ENCODE measurements at regions not wholly inside any gene's neighbourhood (a gene's known extent, or its start where the extent isn't known, plus 50 kb on each side); places are given as distances from the start of the nearest gene placed in this dataset.

- H3K27ac ChIP-seq = no peak overlapping the region
- no peak overlapping the region for H3K4me3 ChIP-seq
Measured at GRCh38 chr13:59562924-59563323, 600.8 kb downstream of the DIAPH3 start.

GRCh38 chr13:59566561-59566960, 597.2 kb downstream of the DIAPH3 start:
- no peak overlapping the region for H3K4me3 ChIP-seq
- H3K27ac ChIP-seq = no peak overlapping the region

- H3K27ac ChIP-seq = no peak overlapping the region
- H3K4me3 ChIP-seq = no peak overlapping the region
Measured at GRCh38 chr13:59568306-59568705, 595.4 kb downstream of the DIAPH3 start.

GRCh38 chr13:59570204-59570603, 593.5 kb downstream of the DIAPH3 start:
- H3K27ac ChIP-seq = no peak overlapping the region
- no peak overlapping the region for H3K4me3 ChIP-seq

DNA sequence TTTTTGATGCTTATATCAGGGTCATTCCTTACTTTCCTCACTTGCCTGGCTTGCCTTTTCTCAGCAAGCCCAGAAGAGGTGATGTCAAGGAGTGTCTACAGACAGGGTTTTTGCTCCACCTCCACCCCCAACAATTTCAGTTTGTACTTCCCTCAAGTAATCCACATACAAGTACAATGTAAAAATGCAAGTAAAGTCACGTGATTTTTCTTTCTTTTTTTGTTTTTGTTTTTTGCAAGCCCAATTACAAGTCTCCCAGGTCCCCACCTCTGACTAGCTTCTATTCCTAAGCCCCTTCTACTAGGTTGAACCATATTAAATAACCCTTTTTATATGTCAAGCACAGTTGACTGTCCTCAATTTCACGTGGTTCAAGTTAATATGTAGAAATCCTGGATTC, 579.6 kb downstream of the DIAPH3 start:
- Histone ChIP-seq H3K4me3 (no peak overlapping the region), H3K27ac (no peak overlapping the region)

DNA sequence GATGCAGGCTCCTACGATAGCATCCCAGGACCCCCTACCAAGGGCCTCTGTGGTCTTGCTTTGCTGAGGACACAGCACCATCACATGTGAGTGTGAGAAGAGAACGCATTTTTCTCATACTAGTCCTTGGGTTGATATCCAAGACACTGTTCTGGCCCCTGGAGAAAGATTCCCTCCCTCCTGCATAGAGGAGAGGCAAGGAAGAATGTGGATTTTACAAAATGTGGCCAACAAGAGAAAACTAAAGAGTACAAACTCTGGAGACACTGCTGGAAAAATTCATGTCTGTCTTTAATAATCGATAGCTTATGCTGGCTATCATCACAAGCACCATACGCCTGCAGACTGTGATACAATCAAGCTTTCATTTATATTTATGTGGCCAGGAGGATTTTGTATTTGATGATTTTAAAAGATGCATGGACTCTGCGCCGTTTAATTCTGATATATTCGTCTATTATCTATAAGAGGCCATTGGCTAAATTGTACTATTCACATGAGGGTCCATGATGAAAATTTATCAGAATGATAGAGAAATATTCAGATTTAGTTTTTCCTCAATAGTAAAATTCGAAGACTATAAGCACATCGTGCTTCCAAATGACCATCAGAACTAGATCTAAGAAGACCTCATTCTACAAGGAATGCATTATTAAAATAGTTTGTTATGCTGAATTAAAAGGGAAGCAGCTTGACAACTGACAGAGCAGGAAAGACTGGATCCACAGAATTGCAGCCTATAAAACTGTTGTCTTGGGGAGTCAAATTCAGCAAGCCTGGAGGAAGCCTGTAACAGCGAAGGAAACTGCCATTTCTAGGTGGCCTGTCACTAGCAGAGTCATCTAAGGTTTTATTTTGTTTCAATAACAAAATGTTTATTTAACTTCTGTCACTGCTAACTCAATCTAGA, 578.7 kb downstream of the DIAPH3 start:
- Histone ChIP-seq H3K27ac (no peak overlapping the region), H3K4me3 (no peak overlapping the region)

DNA sequence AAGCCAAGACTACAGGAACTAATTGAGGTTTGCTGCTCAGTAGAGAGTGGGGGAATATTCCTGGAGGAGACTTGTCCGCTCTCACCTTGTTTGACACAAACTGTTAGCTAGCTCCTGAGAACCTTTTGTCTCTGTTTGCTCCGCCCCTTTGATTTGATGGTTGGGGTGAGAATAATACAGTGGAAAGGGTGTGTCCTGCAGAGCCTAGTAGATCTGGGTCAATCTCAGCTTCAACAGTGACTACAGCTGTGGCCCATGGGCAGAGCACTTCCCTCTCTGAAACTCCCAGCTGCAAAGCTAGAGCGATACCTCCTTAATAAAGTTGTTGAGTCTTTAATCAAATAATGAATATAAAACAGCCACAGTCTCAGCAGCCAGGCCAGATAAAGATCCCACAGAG, 576.7 kb downstream of the DIAPH3 start:
- Histone ChIP-seq H3K27ac (no peak overlapping the region), H3K4me3 (no peak overlapping the region)

- Histone ChIP-seq H3K4me3 (no peak overlapping the region), H3K27ac (no peak overlapping the region)
Measured at GRCh38 chr13:59587971-59588716, 575.6 kb downstream of the DIAPH3 start.

- Histone ChIP-seq H3K27ac (no peak overlapping the region), H3K4me3 (no peak overlapping the region)
Measured at GRCh38 chr13:59588717-59589067, 575.0 kb downstream of the DIAPH3 start.

DNA sequence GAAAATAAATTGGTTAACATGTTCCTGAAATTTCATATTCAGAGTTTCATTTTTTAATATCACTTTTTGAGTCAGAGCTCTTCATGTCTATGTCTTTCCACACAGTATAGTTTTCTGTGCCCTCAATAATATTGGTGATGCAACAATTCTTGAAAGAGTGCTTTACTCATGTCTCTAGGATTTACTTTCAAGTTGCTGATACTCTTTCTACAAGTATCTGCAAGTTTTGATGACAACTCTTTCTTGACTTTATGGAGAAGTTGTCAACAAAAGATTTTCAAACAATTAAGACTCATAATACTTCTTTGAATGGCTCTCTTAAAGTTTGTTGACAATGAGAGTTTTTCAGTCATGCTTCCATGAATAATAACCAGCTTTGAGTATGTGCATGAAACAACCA, 561.7 kb downstream of the DIAPH3 start:
- no peak overlapping the region for H3K4me3 ChIP-seq
- no peak overlapping the region for H3K27ac ChIP-seq

DNA sequence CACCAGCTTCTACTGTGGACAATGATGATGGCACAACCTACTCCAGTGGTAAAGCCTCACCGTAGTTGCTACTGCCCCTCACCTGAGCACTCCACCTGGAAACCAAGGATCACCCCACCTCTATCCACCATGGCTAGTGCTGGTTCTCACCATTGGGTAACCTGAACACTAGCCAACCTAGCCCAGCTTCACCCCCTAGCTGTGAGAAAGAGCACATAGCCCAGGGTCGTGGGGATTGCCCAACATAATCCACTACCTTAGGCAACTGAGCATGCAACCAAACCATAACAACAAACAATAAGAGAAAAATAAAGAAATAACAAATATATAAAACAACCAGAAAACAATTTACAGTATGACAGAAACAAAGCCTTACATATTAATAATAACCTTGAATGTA, 560.1 kb downstream of the DIAPH3 start:
- Histone ChIP-seq H3K4me3 (no peak overlapping the region), H3K27ac (no peak overlapping the region)

DNA sequence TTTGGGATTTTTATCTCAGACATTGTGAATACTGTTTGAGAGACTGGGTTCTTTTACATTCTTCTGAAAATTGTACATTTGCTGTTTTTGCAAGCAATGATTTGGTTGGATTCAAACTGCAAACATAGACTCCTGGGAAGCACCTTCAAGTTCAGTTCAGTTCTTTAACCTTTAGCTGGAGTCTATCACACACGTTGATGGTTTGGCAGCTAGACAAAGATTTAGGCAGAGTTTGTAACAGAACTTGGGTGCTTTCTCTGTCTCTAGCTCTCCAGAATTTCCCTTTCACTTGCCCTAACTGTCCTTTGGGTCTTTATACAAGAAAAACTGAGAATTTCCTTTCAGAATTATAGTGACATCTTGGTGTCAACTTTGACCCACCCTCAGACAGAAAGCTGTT, 556.6 kb downstream of the DIAPH3 start:
- Histone ChIP-seq H3K27ac (no peak overlapping the region), H3K4me3 (no peak overlapping the region)

DNA sequence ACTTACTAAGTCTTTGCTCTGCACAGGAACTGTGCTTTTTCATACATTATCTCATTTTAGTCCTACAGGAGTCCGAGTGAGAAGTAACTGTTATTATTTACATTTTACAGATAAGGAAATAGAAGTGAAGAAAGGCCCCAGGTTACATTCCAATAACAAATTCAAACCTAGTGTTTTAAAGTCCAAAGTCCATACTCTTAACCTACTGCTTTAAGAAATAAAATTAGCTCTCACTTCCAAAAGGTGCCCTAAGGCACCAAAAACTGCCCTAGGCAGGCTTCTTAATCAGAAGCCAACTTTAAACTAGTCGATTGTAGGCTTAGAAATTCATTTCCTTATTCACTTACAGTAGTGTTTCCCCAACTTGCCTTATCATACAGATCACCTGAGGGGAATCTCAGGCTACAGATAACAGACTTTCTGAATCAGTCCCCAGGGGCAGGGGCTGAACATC, 555.9 kb downstream of the DIAPH3 start:
- H3K27ac ChIP-seq = no peak overlapping the region
- H3K4me3 ChIP-seq = no peak overlapping the region

DNA sequence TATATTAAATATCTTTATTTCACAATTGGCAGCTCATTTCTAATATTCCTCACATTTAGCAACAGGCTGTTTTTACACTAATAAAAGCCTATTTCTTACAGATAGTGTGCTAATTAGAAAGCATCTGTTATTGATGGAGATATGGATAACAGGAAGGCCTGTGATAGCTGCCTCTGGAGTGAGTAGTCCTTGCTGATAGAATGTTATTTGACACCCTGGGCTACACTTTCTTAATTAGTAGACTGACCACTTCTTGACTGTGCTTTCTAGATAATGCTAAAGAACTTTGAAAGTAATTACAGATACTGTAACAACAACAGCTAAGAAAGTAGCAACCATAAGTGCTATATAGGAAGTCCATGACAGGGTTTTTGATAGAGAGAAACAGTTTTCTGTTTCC, 554.3 kb downstream of the DIAPH3 start:
- H3K27ac ChIP-seq = no peak overlapping the region
- H3K4me3 ChIP-seq = no peak overlapping the region

Data from skin epidermis (tissue), 12 donors.